OCI-LY3 (cell line): ENCODE measurements at regions not wholly inside any gene's neighbourhood (a gene's known extent, or its start where the extent isn't known, plus 50 kb on each side); places are given as distances from the start of the nearest gene placed in this dataset.

Source experiments
- H2AFZ ChIP-seq: fragments of 200-600, 300-600 bp; shearing (Covaris generic); 2 replicates; pipeline ENCODE4 v1.6.0; 2014; ENCODE audit warnings: antibody characterized with exemption, low read depth, low read length
- H3K27ac ChIP-seq: fragments of 200-600, 300-600 bp; sonication (generic); 2 replicates; pipeline ENCODE4 v1.5.1; 2014; ENCODE audit warnings: mild to moderate bottlenecking, low read length, moderate library complexity, mixed read lengths
- H3K27me3 ChIP-seq: fragments of 200-600, 300-600 bp; sonication (generic); 2 replicates; pipeline ENCODE4 v1.6.1; 2014; ENCODE audit warnings: low read depth, low read length, mixed read lengths
- H3K36me3 ChIP-seq: fragments of 200-600, 300-600 bp; sonication (generic); replicated peaks from 2 replicates; pipeline ENCODE3; 2014; ENCODE audit warnings: low read depth, low read length, mixed read lengths
- H3K4me1 ChIP-seq: fragments of 300-600, 200-600 bp; sonication (generic); 2 replicates; pipeline ENCODE4 v1.6.1; 2014; ENCODE audit warnings: low read length, mixed read lengths
- H3K4me2 ChIP-seq: fragments of 200-600, 300-600 bp; sonication (generic); 2 replicates; pipeline ENCODE4 v1.6.1; 2014; ENCODE audit warnings: low read length, mixed read lengths
- H3K4me3 ChIP-seq: fragments of 300-600, 200-600 bp; sonication (generic); 2 replicates; pipeline ENCODE4 v1.5.1; 2014; ENCODE audit warnings: antibody characterized with exemption, mild to moderate bottlenecking, low read length, moderate library complexity
- H3K79me2 ChIP-seq: fragments of 300-600, 200-600 bp; shearing (Covaris generic); 2 replicates; pipeline ENCODE4 v1.6.1; 2014; ENCODE audit warnings: mild to moderate bottlenecking, low read length, mixed read lengths
- H3K9ac ChIP-seq: fragments of 300-600, 200-600 bp; shearing (Covaris generic); 2 replicates; pipeline ENCODE4 v1.6.0; 2014; ENCODE audit warnings: mild to moderate bottlenecking, low read length, moderate library complexity
- H3K9me3 ChIP-seq: fragments of 200-600, 300-600 bp; shearing (Covaris generic); 2 replicates; pipeline ENCODE4 v1.6.1; 2014; ENCODE audit warnings: low read length, mixed read lengths; ENCODE audit not compliant: insufficient read depth
- H4K20me1 ChIP-seq: fragments of 200-600, 300-600 bp; sonication (generic); 2 replicates; pipeline ENCODE4 v1.6.1; 2016; ENCODE audit warnings: low read length, mixed read lengths; ENCODE audit not compliant: insufficient read depth
- EZH2phosphoT487 ChIP-seq: fragments of 200-600 bp; shearing (Covaris generic); IDR thresholded peaks from 2 replicates; pipeline ENCODE4 v1.6.1; 2018; ENCODE audit warnings: antibody characterized with exemption, mixed run types, low read depth
- TF ChIP-seq, protein P1 (sequence below): fragments of 200-600, 300-600 bp; sonication (generic); IDR thresholded peaks from 2 replicates; pipeline ENCODE4 v1.5.1; 2014; ENCODE audit warnings: antibody characterized with exemption, low read length, low read depth

DNA sequence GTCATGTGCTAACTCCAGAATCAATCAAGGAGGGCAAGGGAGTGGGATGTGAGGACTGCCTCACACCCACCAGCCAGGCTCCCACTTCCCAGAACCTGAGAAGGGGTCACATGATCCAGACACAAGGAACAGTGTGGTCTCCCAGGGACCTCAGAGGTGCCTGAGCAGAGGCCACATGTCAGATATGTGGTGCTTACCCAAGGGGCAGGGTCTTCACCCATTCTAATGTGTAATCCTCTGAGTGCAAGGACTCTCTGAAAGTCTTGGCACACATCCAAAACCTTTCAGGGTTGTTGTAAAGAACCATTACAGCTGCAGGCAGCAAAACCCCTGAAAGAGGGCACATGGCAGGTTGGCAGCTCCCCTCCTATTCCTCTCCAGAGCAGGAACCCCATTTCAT, 656.6 kb downstream of the UQCRFS1 start:
- no peak overlapping the region for H3K27ac ChIP-seq
- no peaks in the 10 kb centered on the region for H4K20me1 ChIP-seq
- no peak overlapping the region for H2AFZ ChIP-seq
- H3K79me2 ChIP-seq, result no peaks in the 10 kb centered on the region
- no peak overlapping the region for H3K4me3 ChIP-seq
- H3K4me2 ChIP-seq, result no peak overlapping the region
- no peaks in the 10 kb centered on the region for H3K27me3 ChIP-seq
- H3K9me3 ChIP-seq, result no peaks in the 10 kb centered on the region
- TF ChIP-seq, protein P1, sequence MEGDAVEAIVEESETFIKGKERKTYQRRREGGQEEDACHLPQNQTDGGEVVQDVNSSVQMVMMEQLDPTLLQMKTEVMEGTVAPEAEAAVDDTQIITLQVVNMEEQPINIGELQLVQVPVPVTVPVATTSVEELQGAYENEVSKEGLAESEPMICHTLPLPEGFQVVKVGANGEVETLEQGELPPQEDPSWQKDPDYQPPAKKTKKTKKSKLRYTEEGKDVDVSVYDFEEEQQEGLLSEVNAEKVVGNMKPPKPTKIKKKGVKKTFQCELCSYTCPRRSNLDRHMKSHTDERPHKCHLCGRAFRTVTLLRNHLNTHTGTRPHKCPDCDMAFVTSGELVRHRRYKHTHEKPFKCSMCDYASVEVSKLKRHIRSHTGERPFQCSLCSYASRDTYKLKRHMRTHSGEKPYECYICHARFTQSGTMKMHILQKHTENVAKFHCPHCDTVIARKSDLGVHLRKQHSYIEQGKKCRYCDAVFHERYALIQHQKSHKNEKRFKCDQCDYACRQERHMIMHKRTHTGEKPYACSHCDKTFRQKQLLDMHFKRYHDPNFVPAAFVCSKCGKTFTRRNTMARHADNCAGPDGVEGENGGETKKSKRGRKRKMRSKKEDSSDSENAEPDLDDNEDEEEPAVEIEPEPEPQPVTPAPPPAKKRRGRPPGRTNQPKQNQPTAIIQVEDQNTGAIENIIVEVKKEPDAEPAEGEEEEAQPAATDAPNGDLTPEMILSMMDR, result no peak
- no peak for TF ChIP-seq EZH2phosphoT487
- peaks cover 4% of the 10 kb centered on the region for H3K36me3 ChIP-seq
- H3K4me1 ChIP-seq, result peaks cover 13% of the 10 kb centered on the region
- H3K9ac ChIP-seq, result no peak overlapping the region

DNA sequence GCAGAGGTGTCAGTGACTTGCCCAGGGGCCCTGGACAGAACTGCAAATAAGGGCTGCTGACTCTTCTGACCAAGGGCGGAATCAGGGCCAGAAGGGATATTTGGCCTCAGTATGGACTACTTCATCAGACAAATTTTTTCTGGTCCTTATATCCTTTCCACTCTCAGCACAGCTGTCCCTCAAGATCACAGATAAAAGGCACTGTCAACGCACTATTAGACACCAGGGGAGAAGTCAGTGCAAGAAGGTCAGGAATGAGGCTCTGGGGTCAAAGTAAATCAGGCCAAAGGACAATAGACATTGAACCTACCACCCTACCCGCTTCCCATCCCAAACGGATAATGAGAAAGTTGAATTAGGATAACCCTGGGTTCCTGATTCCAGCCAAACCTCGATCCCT, 657.6 kb downstream of the UQCRFS1 start:
- Histone ChIP-seq H3K27me3 (no peaks in the 10 kb centered on the region), H4K20me1 (no peaks in the 10 kb centered on the region), H3K27ac (no peak overlapping the region), H3K4me3 (no peak overlapping the region), H3K9ac (no peak overlapping the region), H3K4me2 (no peak overlapping the region), H3K4me1 (peaks cover 13% of the 10 kb centered on the region), H3K9me3 (no peaks in the 10 kb centered on the region), H2AFZ (no peak overlapping the region), H3K79me2 (no peaks in the 10 kb centered on the region), H3K36me3 (peaks cover 4% of the 10 kb centered on the region)
- TF ChIP-seq EZH2phosphoT487, result no peak
- TF ChIP-seq, protein P1, result no peak

DNA sequence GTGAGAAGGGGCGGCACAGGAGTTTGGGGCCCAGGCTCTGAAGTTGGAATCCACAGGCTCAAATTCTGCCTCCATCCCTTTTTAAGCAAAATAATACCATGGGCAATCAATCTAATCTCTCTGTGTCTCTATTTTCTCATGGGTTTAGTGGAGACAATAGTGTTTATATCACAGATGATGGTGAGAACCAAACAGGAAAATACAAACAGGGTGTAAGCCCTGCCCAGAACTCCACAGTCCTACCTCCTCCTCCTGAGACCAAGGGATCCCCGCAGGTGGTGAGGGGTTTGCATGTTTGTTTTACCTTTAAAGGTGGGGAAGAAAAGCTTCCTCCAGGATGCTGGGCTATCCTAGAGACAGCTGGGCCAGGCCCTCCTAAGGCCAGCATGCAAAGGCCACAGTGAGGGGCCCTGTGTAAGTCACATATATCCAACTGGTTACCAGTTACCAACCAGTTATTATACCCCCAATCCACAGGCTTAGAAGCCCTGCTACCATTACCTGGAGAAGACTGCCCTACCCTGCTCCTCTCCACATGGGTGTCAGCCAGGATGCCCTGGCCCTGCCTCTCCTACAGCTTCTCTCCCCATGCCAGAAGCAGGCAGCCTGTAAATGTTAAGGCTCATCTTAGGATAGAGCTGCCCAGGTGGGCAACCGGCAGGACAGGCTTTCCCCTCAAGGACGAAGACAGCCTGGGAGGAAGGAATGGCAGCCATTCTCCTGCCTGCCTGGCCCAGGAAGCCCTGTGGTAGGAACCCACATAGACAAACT, 658.4 kb downstream of the UQCRFS1 start:
- H4K20me1 ChIP-seq, result no peaks in the 10 kb centered on the region
- no peak overlapping the region for H3K4me2 ChIP-seq
- H3K79me2 ChIP-seq, result no peaks in the 10 kb centered on the region
- no peak for TF ChIP-seq EZH2phosphoT487
- H3K4me1 ChIP-seq, result peaks cover 13% of the 10 kb centered on the region
- H3K9ac ChIP-seq, result no peak overlapping the region
- peaks cover 4% of the 10 kb centered on the region for H3K36me3 ChIP-seq
- no peak overlapping the region for H3K4me3 ChIP-seq
- H2AFZ ChIP-seq, result no peak overlapping the region
- no peak overlapping the region for H3K27ac ChIP-seq
- no peaks in the 10 kb centered on the region for H3K27me3 ChIP-seq
- H3K9me3 ChIP-seq, result no peaks in the 10 kb centered on the region

DNA sequence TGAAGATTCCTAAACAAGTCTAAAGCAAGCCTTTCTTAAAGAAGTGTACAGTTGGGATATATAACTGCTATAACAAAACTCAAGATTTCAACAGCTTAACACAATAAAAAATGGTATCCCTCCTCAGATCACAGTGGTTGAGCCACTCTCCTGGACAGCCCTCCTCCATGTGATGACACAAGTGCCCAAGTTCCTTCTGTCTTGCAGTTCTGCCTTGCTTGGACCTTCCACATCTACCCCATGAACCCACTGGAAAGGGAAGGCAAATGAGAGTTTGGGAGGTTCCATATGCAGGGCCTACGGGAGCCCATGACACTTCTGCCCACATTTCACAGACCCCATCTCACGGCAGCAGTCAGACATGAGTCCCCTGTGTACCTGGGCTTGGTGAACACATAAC, 659.2 kb downstream of the UQCRFS1 start:
- Histone ChIP-seq H3K79me2 (no peaks in the 10 kb centered on the region), H3K9ac (no peak overlapping the region), H3K36me3 (peaks cover 4% of the 10 kb centered on the region), H3K4me3 (no peak overlapping the region), H2AFZ (no peak overlapping the region), H3K27ac (no peak overlapping the region), H3K9me3 (no peaks in the 10 kb centered on the region), H3K4me1 (peaks cover 13% of the 10 kb centered on the region), H4K20me1 (no peaks in the 10 kb centered on the region), H3K27me3 (no peaks in the 10 kb centered on the region), H3K4me2 (no peak overlapping the region)
- no peak for TF ChIP-seq EZH2phosphoT487
- TF ChIP-seq, protein P1, result no peak
